ENCODE measurements at regions not wholly inside any gene's neighbourhood (a gene's known extent, or its start where the extent isn't known, plus 50 kb on each side); places are given as distances from the start of the nearest gene placed in this dataset.

DNA sequence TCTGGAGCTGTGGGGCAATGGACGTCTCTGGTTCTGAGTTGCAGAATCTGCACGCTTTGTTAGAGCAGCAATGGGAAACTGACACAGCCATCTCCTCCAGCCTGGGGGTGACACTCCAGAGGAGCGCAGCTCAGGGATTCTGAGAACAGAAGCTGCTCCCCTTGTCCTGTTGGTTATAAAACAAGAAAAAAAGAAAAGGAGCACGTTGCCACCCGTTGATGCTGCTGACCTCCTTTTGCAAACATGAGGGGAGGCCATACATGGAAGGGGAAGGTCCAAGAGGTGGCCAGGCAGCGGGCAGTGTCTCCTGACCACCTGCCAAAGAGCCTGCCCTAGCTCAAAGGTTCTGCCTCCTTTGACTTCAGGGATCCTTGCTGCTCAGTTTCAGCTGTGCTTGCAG lies 61.0 kb downstream of the SPATA19 start:
- TF ChIP-seq CTCF (conservative IDR thresholded peaks at IDR 0.05), result no peak
- TF ChIP-seq ZFX (IDR thresholded peaks at IDR 0.05), result no peak

Measured in C4-2B (cell line).